HepG2 (cell line): ENCODE measurements at regions not wholly inside any gene's neighbourhood (a gene's known extent, or its start where the extent isn't known, plus 50 kb on each side); places are given as distances from the start of the nearest gene placed in this dataset.

Experiments
- ARID3A ChIP-seq: IDR thresholded peaks from 2 replicates; pipeline ENCODE4 v1.6.1; 2012; ENCODE audit warnings: low read depth, low read length, improper control_type of control experiment
- CHCHD3 ChIP-seq: sonication (generic); formaldehyde crosslinking; IDR thresholded peaks from 2 replicates; pipeline ENCODE4 v1.8.0; 2022; ENCODE audit warnings: mild to moderate bottlenecking, missing genetic modification reagents, moderate library complexity
- DR1 ChIP-seq: sonication (generic); formaldehyde crosslinking; IDR thresholded peaks from 2 replicates; pipeline ENCODE4 v1.8.0; 2021; ENCODE audit warnings: mild to moderate bottlenecking, missing genetic modification reagents, inconsistent platforms
- DRAP1 ChIP-seq: IDR thresholded peaks from 2 replicates; pipeline ENCODE4 v1.6.1; 2016; ENCODE audit warnings: missing genetic modification reagents, missing compliant biosample characterization
- ELK4 ChIP-seq: sonication (generic); formaldehyde crosslinking; IDR thresholded peaks from 2 replicates; pipeline ENCODE4 v1.9.0; 2021; ENCODE audit warnings: missing genetic modification reagents, borderline replicate concordance
- HDAC1 ChIP-seq: sonication (generic); formaldehyde crosslinking; IDR thresholded peaks from 2 replicates; pipeline ENCODE4 v1.5.1; 2020; ENCODE audit warnings: mild to moderate bottlenecking, missing genetic modification reagents
- HNF1B ChIP-seq: sonication (generic); formaldehyde crosslinking; IDR thresholded peaks from 2 replicates; pipeline ENCODE4 v1.5.1; 2020; ENCODE audit warnings: mild to moderate bottlenecking, moderate library complexity, missing genetic modification reagents
- MTF2 ChIP-seq: sonication (generic); formaldehyde crosslinking; IDR thresholded peaks from 2 replicates; pipeline ENCODE4 v1.5.0; 2020; ENCODE audit warnings: missing genetic modification reagents, borderline replicate concordance
- RELA ChIP-seq: sonication (generic); formaldehyde crosslinking; IDR thresholded peaks from 2 replicates; pipeline ENCODE4 v1.4.0; 2020; ENCODE audit warnings: missing genetic modification reagents
- SNAPC4 ChIP-seq: sonication (generic); formaldehyde crosslinking; IDR thresholded peaks from 2 replicates; pipeline ENCODE4 v1.4.0; 2020; ENCODE audit warnings: mild to moderate bottlenecking, missing genetic modification reagents
- SSRP1 ChIP-seq: IDR thresholded peaks from 2 replicates; pipeline ENCODE4 v1.6.1; 2016; ENCODE audit warnings: control low read depth
- THYN1 ChIP-seq: sonication (generic); formaldehyde crosslinking; IDR thresholded peaks from 2 replicates; pipeline ENCODE4 v1.8.1; 2023; ENCODE audit warnings: low read depth, mild to moderate bottlenecking, moderate library complexity, missing genetic modification reagents, borderline replicate concordance
- YY1 ChIP-seq: IDR thresholded peaks from 2 replicates; pipeline ENCODE4 v1.6.1; 2011; ENCODE audit warnings: low read length, low read depth, moderate library complexity, mild to moderate bottlenecking; ENCODE audit not compliant: insufficient read depth, insufficient replicate concordance
- ZNF317 ChIP-seq: sonication (generic); formaldehyde crosslinking; IDR thresholded peaks from 2 replicates; pipeline ENCODE4 v1.5.0; 2020; ENCODE audit warnings: mild to moderate bottlenecking, missing genetic modification reagents
- ZNF639 ChIP-seq: conservative IDR thresholded peaks from 2 replicates; pipeline ENCODE4 v1.6.1; 2018; ENCODE audit warnings: missing genetic modification reagents
- ZNF747 ChIP-seq: sonication (generic); formaldehyde crosslinking; IDR thresholded peaks from 2 replicates; pipeline ENCODE4 v1.8.1; 2023; ENCODE audit warnings: missing genetic modification reagents, mild to moderate bottlenecking, borderline replicate concordance
- ZNF75D ChIP-seq: sonication (generic); formaldehyde crosslinking; IDR thresholded peaks from 2 replicates; pipeline ENCODE4 v1.8.1; 2023; ENCODE audit warnings: missing genetic modification reagents, mild to moderate bottlenecking, borderline replicate concordance

GRCh38 chr17:37830151-37830993 is 85.5 kb upstream of the HNF1B start (continued):
- TF ChIP-seq HNF1B (no peak), YY1 (peak; percentile 37), RELA (CRISPR knock-in tag) (0 out of 2 replicates have a peak, but pooled peaks have one; percentile 10), HDAC1 (CRISPR knock-in tag) (peak; percentile 65), SNAPC4 (no peak), DRAP1 (CRISPR knock-in tag) (peak; percentile 28; the same call in 1 of the 2 replicates), SSRP1 (CRISPR knock-in tag) (no peak), ARID3A (peak; percentile 83), ZNF747 (CRISPR knock-in tag) (no peak), ELK4 (CRISPR knock-in tag) (no peak), ZNF75D (CRISPR knock-in tag) (no peak), ZNF317 (CRISPR knock-in tag) (no peak), ZNF639 (CRISPR knock-in tag) (no peak), MTF2 (no peak), DR1 (CRISPR knock-in tag) (no peak), CHCHD3 (CRISPR knock-in tag) (no peak), THYN1 (CRISPR knock-in tag) (no peak)
